Adrenal gland (tissue), 9 donors: ENCODE measurements at regions not wholly inside any gene's neighbourhood (a gene's known extent, or its start where the extent isn't known, plus 50 kb on each side); places are given as distances from the start of the nearest gene placed in this dataset.
"Not testable (repeated sequence)": the region's sequence is repeated elsewhere in the genome, so short reads cannot be mapped to it uniquely, and the experiment has no call there.

Experiments used
- DNase-seq, 7 donors: peaks; one replicate each; pipeline ENCODE4 v3.0.0-alpha.2; 2019 to 2020
- H3K27ac ChIP-seq, 5 donors: fragments of 200-600 bp; sonication (generic) in 4 of 5; 1 replicate in 3 of 5; 2 replicates in 2 of 5; pipeline versions ENCODE4 v1.5.1 to v1.8.0; 2016 to 2020; ENCODE audit warnings: mild to moderate bottlenecking in 1 of 5
- H3K27me3 ChIP-seq: fragments of 200-600 bp; 2 replicates; pipeline ENCODE4 v1.8.0; 2021
- H3K36me3 ChIP-seq, 2 donors: fragments of 200-600 bp; replicated peaks in 1 of 2; 1 replicate in 1 of 2; 2 replicates in 1 of 2; pipeline versions ENCODE4 v1.5.1 to v1.8.0; 2018 to 2022
- H3K4me1 ChIP-seq, 2 donors: fragments of 200-600 bp; replicated peaks in 1 of 2; 1 replicate in 1 of 2; 2 replicates in 1 of 2; pipeline versions ENCODE4 v1.5.1 to v1.8.0; 2018 to 2021
- H3K4me3 ChIP-seq, 4 donors: fragments of 200-600 bp; sonication (generic) in 3 of 4; one replicate each; pipeline ENCODE4 v1.5.1; 2016 to 2018
- H3K9me3 ChIP-seq, 3 donors: fragments of 200-600 bp; sonication (generic) in 1 of 3; replicated peaks in 1 of 3; 1 replicate in 2 of 3; 2 replicates in 1 of 3; pipeline versions ENCODE4 v1.5.1 to v1.8.0; 2016 to 2021
- POLR2A ChIP-seq, 2 donors: fragments of 450-650 bp; IDR thresholded peaks; one replicate each; pipeline ENCODE4 v1.6.1; 2017; ENCODE audit warnings: antibody characterized with exemption in 2 of 2, mild to moderate bottlenecking in 2 of 2, moderate library complexity in 1 of 2
- WGBS, 4 donors: extraction: QIAGEN DNeasy Blood & Tissue Kit in 2 of 4; methylation state at CpG; one replicate each; pipeline versions ENCODE4 v1.1.5 to v1.1.7; 2013 to 2017; 5-methylcytosine and 5-hydroxymethylcytosine counted together
- intact Hi-C, 2 donors: fragments of 100-400 bp; cut with DNase I; formaldehyde crosslinking; loops; one replicate each; pipeline versions ENCODE4 v1.14.1 to v1.15.0; 2022 to 2023
- TF ChIP-seq, protein P1 (sequence below), 6 experiments: fragments of 450-650 bp in 4 of 6; fragments of 200-600 bp in 2 of 6; sonication (generic) in 1 of 6; IDR thresholded peaks; 1 replicate in 5 of 6; 2 replicates in 1 of 6; pipeline versions ENCODE4 v1.5.1 to v1.8.0; 2016 to 2021; ENCODE audit warnings: antibody characterized with exemption in 6 of 6, mild to moderate bottlenecking in 2 of 6, moderate library complexity in 1 of 6
- donor health status: healthy with polysubstance abuse.
- donor health status: Bipolar disorder and iron deficiency.
- donor health status: DM: yes; HTN: yes; CAD: no.
- donor health status: DM: no; HTN: no; CAD: no.
- donor health status: DM: no; HTN: no; CAD: no.

DNA sequence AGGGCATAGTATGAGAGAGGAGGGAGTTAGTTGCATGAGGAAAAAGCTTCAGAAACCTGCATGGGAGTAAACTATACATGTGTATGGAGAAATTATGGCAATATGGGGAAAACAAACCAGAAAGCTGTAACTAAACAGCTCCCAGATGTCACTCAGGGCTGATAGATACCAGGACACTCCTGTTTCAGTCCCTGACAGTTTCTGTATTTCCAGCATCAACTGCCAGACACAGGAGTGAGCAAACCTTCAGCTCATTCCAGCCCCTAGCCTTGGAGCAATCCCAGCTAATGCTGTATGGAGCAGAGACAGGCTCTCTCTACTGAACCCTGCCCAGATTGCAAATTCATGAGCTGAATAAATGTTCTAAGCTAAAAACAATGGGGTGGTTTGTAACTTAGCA is 382.9 kb upstream of the MAGEB18 start:
- intact Hi-C loops = no loop called here
- no peaks in the 10 kb centered on the region for H3K36me3 ChIP-seq
- no peak overlapping the region for H3K4me3 ChIP-seq
- TF ChIP-seq, protein P1, sequence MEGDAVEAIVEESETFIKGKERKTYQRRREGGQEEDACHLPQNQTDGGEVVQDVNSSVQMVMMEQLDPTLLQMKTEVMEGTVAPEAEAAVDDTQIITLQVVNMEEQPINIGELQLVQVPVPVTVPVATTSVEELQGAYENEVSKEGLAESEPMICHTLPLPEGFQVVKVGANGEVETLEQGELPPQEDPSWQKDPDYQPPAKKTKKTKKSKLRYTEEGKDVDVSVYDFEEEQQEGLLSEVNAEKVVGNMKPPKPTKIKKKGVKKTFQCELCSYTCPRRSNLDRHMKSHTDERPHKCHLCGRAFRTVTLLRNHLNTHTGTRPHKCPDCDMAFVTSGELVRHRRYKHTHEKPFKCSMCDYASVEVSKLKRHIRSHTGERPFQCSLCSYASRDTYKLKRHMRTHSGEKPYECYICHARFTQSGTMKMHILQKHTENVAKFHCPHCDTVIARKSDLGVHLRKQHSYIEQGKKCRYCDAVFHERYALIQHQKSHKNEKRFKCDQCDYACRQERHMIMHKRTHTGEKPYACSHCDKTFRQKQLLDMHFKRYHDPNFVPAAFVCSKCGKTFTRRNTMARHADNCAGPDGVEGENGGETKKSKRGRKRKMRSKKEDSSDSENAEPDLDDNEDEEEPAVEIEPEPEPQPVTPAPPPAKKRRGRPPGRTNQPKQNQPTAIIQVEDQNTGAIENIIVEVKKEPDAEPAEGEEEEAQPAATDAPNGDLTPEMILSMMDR (IDR thresholded peaks at IDR 0.05) = no peak
- no peak for TF ChIP-seq POLR2A (IDR thresholded peaks at IDR 0.05)
- H3K4me1 ChIP-seq = no peaks in the 10 kb centered on the region
- no peak overlapping the region for H3K27ac ChIP-seq
- no peaks in the 10 kb centered on the region for H3K9me3 ChIP-seq
- no peaks in the 10 kb centered on the region for H3K27me3 ChIP-seq
- no peak for DNase-seq

- no peak for TF ChIP-seq POLR2A (IDR thresholded peaks at IDR 0.05)
- TF ChIP-seq, protein P1 (IDR thresholded peaks at IDR 0.05) = no peak
- intact Hi-C loops = no loop called here
- Histone ChIP-seq H3K36me3 (no peaks in the 10 kb centered on the region), H3K27me3 (no peaks in the 10 kb centered on the region), H3K9me3 (no peaks in the 10 kb centered on the region), H3K4me1 (no peaks in the 10 kb centered on the region), H3K27ac (no peak overlapping the region), H3K4me3 (no peak overlapping the region)
- DNase-seq = no peak
- 54 to 68% (median 63%) methylated on average over 2 of the region's 2 CpGs for WGBS, 4 donors
These were observed 375.5 kb upstream of the MAGEB18 start for GRCh38 chrX:25762656-25763055.

DNA sequence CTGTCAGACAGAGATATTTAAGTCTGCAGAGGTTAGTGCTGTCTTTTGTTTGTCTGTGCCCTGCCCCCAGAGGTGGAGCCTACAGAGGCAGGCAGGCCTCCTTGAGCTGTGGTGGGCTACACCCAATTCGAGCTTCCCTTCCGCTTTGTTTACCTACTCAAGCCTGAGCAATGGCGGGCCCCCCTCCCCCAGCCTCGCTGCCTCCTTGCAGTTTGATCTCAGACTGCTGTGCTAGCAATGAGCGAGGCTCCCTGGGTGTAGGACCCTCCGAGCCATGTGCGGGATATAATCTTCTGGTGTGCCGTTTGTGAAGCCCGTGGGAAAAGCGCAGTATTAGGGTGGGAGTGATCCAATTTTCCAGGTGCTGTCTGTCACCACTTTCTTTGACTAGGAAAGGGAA is 366.3 kb upstream of the MAGEB18 start:
- intact Hi-C loops, H3K9me3 ChIP-seq, H3K27me3 ChIP-seq, H3K4me1 ChIP-seq, H3K4me3 ChIP-seq, DNase-seq, H3K36me3 ChIP-seq, H3K27ac ChIP-seq: not testable (repeated sequence)
- WGBS, 4 donors = 73 to 90% (median 83%) methylated on average over 3 to 10 of the region's 10 CpGs

- H3K4me3 ChIP-seq, H3K27ac ChIP-seq, H3K36me3 ChIP-seq, DNase-seq, H3K9me3 ChIP-seq, H3K27me3 ChIP-seq, H3K4me1 ChIP-seq, intact Hi-C loops: not testable (repeated sequence)
- 76 to 84% (median 81%) methylated on average over 7 of the region's 7 CpGs for WGBS, 4 donors
These were observed 340.3 kb upstream of the MAGEB18 start for GRCh38 chrX:25797796-25798195.

- H3K36me3 ChIP-seq = no peaks in the 10 kb centered on the region
- H3K4me1 ChIP-seq = no peaks in the 10 kb centered on the region
- H3K27ac ChIP-seq = no peak overlapping the region
- H3K9me3 ChIP-seq = no peaks in the 10 kb centered on the region
- intact Hi-C loops = no loop called here
- H3K27me3 ChIP-seq = no peaks in the 10 kb centered on the region
- 70 to 89% (median 85%) methylated on average over 2 to 22 of the region's 22 CpGs for WGBS, 4 donors
- H3K4me3 ChIP-seq = no peak overlapping the region
- no peak for TF ChIP-seq POLR2A (IDR thresholded peaks at IDR 0.05)
- TF ChIP-seq, protein P1 (IDR thresholded peaks at IDR 0.05) = no peak
- DNase-seq = no peak
These were observed 332.4 kb upstream of the MAGEB18 start for GRCh38 chrX:25805744-25806143.
